B cell (primary cell): ENCODE measurements at regions not wholly inside any gene's neighbourhood (a gene's known extent, or its start where the extent isn't known, plus 50 kb on each side); places are given as distances from the start of the nearest gene placed in this dataset.
A peak's percentile ranks its signal among the peaks of the same experiment; 100 is the strongest.

Experiments used
- ATAC-seq: fragments of 200-7000 bp; cut with Tn5 transposase; one replicate; pipeline ENCODE4 v1.10.0; 2021; ENCODE audit warnings: low read depth, mild to moderate bottlenecking, moderate number of reproducible peaks, moderate library complexity
- CTCF ChIA-PET: fragments of 350-600 bp; sonication (Branson Sonifier 250); formaldehyde crosslinking; loops from one replicate; lab custom pipeline; 2021; ENCODE audit warnings: antibody characterized with exemption, inconsistent platforms; lab: Charles Lee
- POLR2A ChIA-PET: fragments of 350-600 bp; sonication (Branson Sonifier 250); formaldehyde crosslinking; loops from one replicate; lab custom pipeline; 2021; ENCODE audit warnings: antibody characterized with exemption; lab: Charles Lee
- DNase-seq: peaks from one replicate; pipeline ENCODE4 v3.0.0; 2013
- H2AFZ ChIP-seq: 2 replicates; pipeline ENCODE4 v1.6.1; 2012; ENCODE audit warnings: mild to moderate bottlenecking, low read depth, low read length; ENCODE audit not compliant: insufficient read depth, poor library complexity, severe bottlenecking
- H3K27ac ChIP-seq, 2 donors: 1 replicate in 1 of 2; 2 replicates in 1 of 2; pipeline ENCODE4 v1.5.1; 2012 to 2013; ENCODE audit warnings: low read length in 2 of 2, mild to moderate bottlenecking in 2 of 2, moderate library complexity in 1 of 2
- H3K27me3 ChIP-seq, 4 experiments: fragments of 200-600 bp in 1 of 4; sonication (generic) in 1 of 4; replicated peaks in 1 of 4; 1 replicate in 2 of 4; 2 replicates in 2 of 4; pipeline versions ENCODE4 v1.6.1 to v1.7.0; 2013 to 2016; ENCODE audit warnings: low read length in 3 of 4, mild to moderate bottlenecking in 2 of 4, mixed read lengths in 1 of 4, moderate library complexity in 1 of 4; ENCODE audit not compliant: insufficient read depth in 4 of 4, control insufficient read depth in 3 of 4; ENCODE audit errors: control extremely low read depth in 1 of 4
- H3K36me3 ChIP-seq, 2 experiments: replicated peaks in 1 of 2; 1 replicate in 1 of 2; 2 replicates in 1 of 2; pipeline versions ENCODE4 v1.6.1 to v1.7.1; 2013; ENCODE audit warnings: low read length in 1 of 2; ENCODE audit not compliant: insufficient read depth in 2 of 2, control insufficient read depth in 1 of 2; ENCODE audit errors: control extremely low read depth in 1 of 2, extremely low read depth in 1 of 2
- H3K4me1 ChIP-seq, 2 donors: fragments of 200-600 bp in 1 of 2; sonication (generic) in 1 of 2; 1 replicate in 1 of 2; 2 replicates in 1 of 2; pipeline versions ENCODE4 v1.5.1 to v1.6.1; 2013 to 2017; ENCODE audit warnings: low read length in 2 of 2; ENCODE audit not compliant: control insufficient read depth in 2 of 2, insufficient read depth in 2 of 2
- H3K4me2 ChIP-seq: replicated peaks from 2 replicates; pipeline ENCODE3; 2012; ENCODE audit warnings: mild to moderate bottlenecking, low read depth, low read length; ENCODE audit not compliant: poor library complexity, severe bottlenecking
- H3K4me3 ChIP-seq, 5 experiments: fragments of 200-600 bp in 1 of 5; sonication (generic) in 1 of 5; 1 replicate in 3 of 5; 2 replicates in 2 of 5; pipeline versions ENCODE4 v1.5.1 to v1.7.0; 2011 to 2016; ENCODE audit warnings: low read length in 4 of 5, mild to moderate bottlenecking in 4 of 5, low read depth in 2 of 5, control low read depth in 1 of 5, moderate library complexity in 1 of 5; ENCODE audit not compliant: insufficient read depth in 1 of 5; ENCODE audit errors: control extremely low read depth in 1 of 5, extremely low read depth in 1 of 5
- H3K79me2 ChIP-seq: fragments of 200-600 bp; sonication (generic); one replicate; pipeline ENCODE4 v1.6.0; 2016; ENCODE audit warnings: low read length; ENCODE audit not compliant: control insufficient read depth, insufficient read depth
- H3K9ac ChIP-seq: fragments of 200-600 bp; sonication (generic); 2 replicates; pipeline ENCODE4 v1.6.1; 2017; ENCODE audit warnings: mild to moderate bottlenecking, low read length, moderate library complexity
- H3K9me3 ChIP-seq, 3 donors: one replicate each; pipeline versions ENCODE4 v1.6.1 to v1.7.1; 2013; ENCODE audit warnings: low read length in 2 of 3; ENCODE audit not compliant: control insufficient read depth in 2 of 3, insufficient read depth in 1 of 3; ENCODE audit errors: control extremely low read depth in 1 of 3
- H4K20me1 ChIP-seq: 2 replicates; pipeline ENCODE4 v1.6.0; 2012; ENCODE audit warnings: mild to moderate bottlenecking, low read length; ENCODE audit not compliant: insufficient read depth, control insufficient read depth, poor library complexity, severe bottlenecking
- H3K27ac Mint-ChIP-seq: one replicate; pipeline ENCODE4 v1.8.0; 2021; ENCODE audit warnings: mixed read lengths
- H3K27me3 Mint-ChIP-seq: one replicate; pipeline ENCODE4 v1.8.0; 2021; ENCODE audit warnings: mixed read lengths
- H3K4me1 Mint-ChIP-seq: one replicate; pipeline ENCODE4 v1.8.0; 2021; ENCODE audit warnings: mixed read lengths
- H3K4me3 Mint-ChIP-seq: one replicate; pipeline ENCODE4 v1.8.0; 2021; ENCODE audit warnings: mixed read lengths
- H3K9me3 Mint-ChIP-seq: one replicate; pipeline ENCODE4 v1.8.0; 2022; ENCODE audit warnings: mixed read lengths; ENCODE audit not compliant: insufficient read depth
- CTCF ChIP-seq: fragments of 200-600 bp; IDR thresholded peaks from one replicate; pipeline ENCODE4 v1.8.0; 2022; ENCODE audit warnings: antibody characterized with exemption, mild to moderate bottlenecking
- EZH2 ChIP-seq: IDR thresholded peaks from 2 replicates; pipeline ENCODE4 v1.6.1; 2012; ENCODE audit warnings: borderline replicate concordance, low read depth, mild to moderate bottlenecking, moderate library complexity, low read length; ENCODE audit not compliant: insufficient read depth, poor library complexity, severe bottlenecking
- WGBS: methylation state at CpG from one replicate; pipeline ENCODE4 v1.1.5; 2013; ENCODE audit warnings: missing lambda C conversion rate; ENCODE audit not compliant: insufficient coverage; 5-methylcytosine and 5-hydroxymethylcytosine counted together
- intact Hi-C: fragments of 100-400 bp; cut with micrococcal nuclease; formaldehyde crosslinking; loops from one replicate; pipeline ENCODE4 v1.10.0; 2022

GRCh38 chr9:106675780-106676179 lies 187.2 kb upstream of the ZNF462 start:
- H3K27ac ChIP-seq = no peak overlapping the region
- no peak for ATAC-seq
- no peaks in the 10 kb centered on the region for H4K20me1 ChIP-seq
- intact Hi-C loops = no loop called here
- ChIA-PET CTCF (no interaction called here), POLR2A (no interaction called here)
- H3K9me3 ChIP-seq = no peaks in the 10 kb centered on the region
- Mint-ChIP-seq H3K27me3 (no peaks in the 10 kb centered on the region), H3K27ac (no peak overlapping the region), H3K9me3 (no peaks in the 10 kb centered on the region), H3K4me3 (no peak overlapping the region), H3K4me1 (no peaks in the 10 kb centered on the region)
- H3K4me1 ChIP-seq = no peaks in the 10 kb centered on the region
- no peak for TF ChIP-seq EZH2
- TF ChIP-seq CTCF = no peak
- no peaks in the 10 kb centered on the region for H3K36me3 ChIP-seq
- DNase-seq = no peak
- WGBS = 73% methylated on average over 3 of the region's 4 CpGs
- no peak overlapping the region for H2AFZ ChIP-seq
- H3K4me2 ChIP-seq = no peak overlapping the region
- H3K27me3 ChIP-seq = no peaks in the 10 kb centered on the region
- no peak overlapping the region for H3K9ac ChIP-seq
- no peaks in the 10 kb centered on the region for H3K79me2 ChIP-seq
- no peak overlapping the region for H3K4me3 ChIP-seq

- WGBS = 100% methylated on average over 3 of the region's 5 CpGs
- Histone ChIP-seq H2AFZ (no peak overlapping the region), H3K4me3 (no peak overlapping the region), H3K9ac (no peak overlapping the region), H3K4me2 (no peak overlapping the region), H3K27me3 (no peaks in the 10 kb centered on the region), H3K79me2 (no peaks in the 10 kb centered on the region), H3K36me3 (no peaks in the 10 kb centered on the region), H3K4me1 (no peaks in the 10 kb centered on the region), H3K27ac (no peak overlapping the region), H4K20me1 (no peaks in the 10 kb centered on the region), H3K9me3 (no peaks in the 10 kb centered on the region)
- Mint-ChIP-seq H3K4me1 (no peaks in the 10 kb centered on the region), H3K27me3 (no peaks in the 10 kb centered on the region), H3K27ac (no peak overlapping the region), H3K9me3 (no peaks in the 10 kb centered on the region), H3K4me3 (no peak overlapping the region)
- POLR2A ChIA-PET = no interaction called here
- ATAC-seq (no peak), DNase-seq (peak; percentile 1)
- CTCF ChIA-PET = no interaction called here
- intact Hi-C loops = no loop called here
- TF ChIP-seq EZH2 = no peak
- no peak for TF ChIP-seq CTCF
Observed at GRCh38 chr9:106677374-106677773, 185.6 kb upstream of the ZNF462 start.
